ENCODE measurements at regions not wholly inside any gene's neighbourhood (a gene's known extent, or its start where the extent isn't known, plus 50 kb on each side); places are given as distances from the start of the nearest gene placed in this dataset.

DNA sequence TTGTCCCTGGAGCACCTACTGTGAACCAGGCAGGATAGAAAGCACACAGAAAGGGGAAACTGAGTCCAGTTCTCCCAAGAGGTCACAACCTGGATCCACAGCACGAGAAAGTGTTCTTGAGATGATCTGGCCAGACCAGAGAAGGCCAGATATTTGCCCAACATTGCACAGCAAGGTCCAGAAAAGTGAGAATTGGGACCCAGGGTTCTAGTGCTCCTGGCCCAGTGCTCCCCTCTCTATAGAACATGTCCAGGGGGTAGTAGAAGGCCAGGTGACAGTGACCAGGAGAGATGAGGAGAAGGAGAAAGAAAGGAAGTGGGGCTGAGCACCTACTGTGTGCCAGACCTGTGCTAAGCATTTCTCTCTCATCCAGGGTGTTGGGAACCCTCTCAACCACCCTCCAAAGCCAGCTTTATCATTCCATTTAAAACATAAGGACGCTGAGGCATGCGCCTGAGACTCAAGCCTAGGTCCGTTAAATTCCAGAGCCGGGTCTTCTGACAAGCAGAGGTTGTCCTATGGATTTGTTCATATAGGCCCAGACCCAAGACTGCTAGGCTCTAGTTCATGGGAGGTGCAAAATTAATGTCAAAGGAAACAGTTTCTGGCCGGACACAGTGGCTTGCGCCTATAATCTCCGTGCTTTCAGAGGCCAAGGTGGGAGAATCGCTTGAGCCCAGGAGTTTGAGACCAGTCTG is 128.7 kb downstream of the MN1 start:
- Mint-ChIP-seq H3K4me3 (no peak overlapping the region), H3K36me3 (ENCODE audit: low read depth) (no peaks in the 10 kb centered on the region), H3K9me3 (no peaks in the 10 kb centered on the region), H3K27me3 (ENCODE audit: low read depth) (no peaks in the 10 kb centered on the region), H3K27ac (ENCODE audit: unreplicated experiment) (peak overlapping the region; percentile 57), H3K4me1 (peaks cover 78% of the 10 kb centered on the region)
- TF ChIP-seq, protein P1, sequence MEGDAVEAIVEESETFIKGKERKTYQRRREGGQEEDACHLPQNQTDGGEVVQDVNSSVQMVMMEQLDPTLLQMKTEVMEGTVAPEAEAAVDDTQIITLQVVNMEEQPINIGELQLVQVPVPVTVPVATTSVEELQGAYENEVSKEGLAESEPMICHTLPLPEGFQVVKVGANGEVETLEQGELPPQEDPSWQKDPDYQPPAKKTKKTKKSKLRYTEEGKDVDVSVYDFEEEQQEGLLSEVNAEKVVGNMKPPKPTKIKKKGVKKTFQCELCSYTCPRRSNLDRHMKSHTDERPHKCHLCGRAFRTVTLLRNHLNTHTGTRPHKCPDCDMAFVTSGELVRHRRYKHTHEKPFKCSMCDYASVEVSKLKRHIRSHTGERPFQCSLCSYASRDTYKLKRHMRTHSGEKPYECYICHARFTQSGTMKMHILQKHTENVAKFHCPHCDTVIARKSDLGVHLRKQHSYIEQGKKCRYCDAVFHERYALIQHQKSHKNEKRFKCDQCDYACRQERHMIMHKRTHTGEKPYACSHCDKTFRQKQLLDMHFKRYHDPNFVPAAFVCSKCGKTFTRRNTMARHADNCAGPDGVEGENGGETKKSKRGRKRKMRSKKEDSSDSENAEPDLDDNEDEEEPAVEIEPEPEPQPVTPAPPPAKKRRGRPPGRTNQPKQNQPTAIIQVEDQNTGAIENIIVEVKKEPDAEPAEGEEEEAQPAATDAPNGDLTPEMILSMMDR (conservative IDR thresholded peaks at IDR 0.05): no peak
- no peak for DNase-seq (ENCODE audit: low read depth, low spot score)

DNA sequence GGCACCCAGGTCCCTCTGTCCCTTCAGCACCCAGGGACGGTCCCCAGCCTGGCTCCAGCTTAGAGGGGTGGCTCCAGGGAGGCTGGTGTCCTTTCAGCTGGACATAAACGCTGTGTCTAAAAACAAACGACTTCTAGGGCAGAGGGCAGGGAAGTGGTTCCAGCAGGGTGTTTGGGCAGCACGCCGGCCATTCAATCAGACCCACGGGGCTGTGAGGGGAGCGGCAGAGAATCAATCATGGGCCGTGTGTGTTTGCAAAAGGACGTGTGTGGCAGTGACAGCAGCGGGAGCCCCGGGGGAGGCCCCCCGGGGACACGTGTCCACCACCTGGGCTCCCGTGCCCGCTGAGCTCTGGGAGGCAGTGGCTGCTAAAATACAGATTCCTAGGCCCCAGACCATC is 127.7 kb downstream of the MN1 start:
- DNase-seq (ENCODE audit: low read depth, low spot score): no peak
- no peaks in the 10 kb centered on the region for H3K36me3 Mint-ChIP-seq (ENCODE audit: low read depth)
- TF ChIP-seq, protein P1 (conservative IDR thresholded peaks at IDR 0.05): no peak
- H3K9me3 Mint-ChIP-seq: no peaks in the 10 kb centered on the region
- no peaks in the 10 kb centered on the region for H3K27me3 Mint-ChIP-seq (ENCODE audit: low read depth)
- peaks cover 78% of the 10 kb centered on the region for H3K4me1 Mint-ChIP-seq
- H3K27ac Mint-ChIP-seq (ENCODE audit: unreplicated experiment): no peak overlapping the region
- H3K4me3 Mint-ChIP-seq: peak overlapping the region; percentile 1

DNA sequence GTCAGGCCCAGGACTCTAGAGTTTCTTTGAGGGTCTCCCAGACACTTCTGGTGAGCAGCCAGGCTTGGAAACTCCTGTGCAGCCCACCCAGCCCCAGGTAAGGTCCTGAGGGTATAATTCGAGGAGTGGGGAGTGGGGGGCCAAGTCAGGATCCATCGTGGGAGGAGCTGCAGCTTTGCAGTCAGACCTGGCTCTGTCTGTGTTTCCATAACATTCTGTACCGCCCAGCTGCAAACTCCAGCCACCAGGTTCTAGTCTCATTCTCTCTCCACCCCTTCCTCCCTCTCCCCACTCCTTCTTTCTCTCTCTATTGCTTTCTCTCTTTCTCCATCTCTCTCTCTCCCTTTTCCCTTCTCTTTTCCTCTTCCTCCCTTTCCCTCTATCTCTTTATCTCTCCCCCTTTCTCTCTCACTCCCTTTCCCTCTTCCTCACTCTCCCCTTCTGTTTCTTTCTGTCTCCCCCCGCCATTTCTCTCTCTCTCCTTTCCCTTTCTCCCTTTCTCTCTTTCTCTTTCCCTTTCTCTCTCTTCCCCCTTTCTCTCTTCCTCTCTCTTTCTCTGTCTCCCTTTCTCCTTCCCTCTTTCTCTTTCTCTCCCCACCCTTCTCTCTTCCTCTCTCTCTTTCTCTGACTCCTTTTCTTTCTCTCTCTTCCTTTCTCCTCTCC is 127.2 kb downstream of the MN1 start:
- H3K4me1 Mint-ChIP-seq: peaks cover 78% of the 10 kb centered on the region
- H3K27me3 Mint-ChIP-seq (ENCODE audit: low read depth): no peaks in the 10 kb centered on the region
- H3K9me3 Mint-ChIP-seq: no peaks in the 10 kb centered on the region
- DNase-seq (ENCODE audit: low read depth, low spot score): no peak
- no peak overlapping the region for H3K4me3 Mint-ChIP-seq
- TF ChIP-seq, protein P1 (conservative IDR thresholded peaks at IDR 0.05): no peak
- H3K27ac Mint-ChIP-seq (ENCODE audit: unreplicated experiment): no peak overlapping the region
- H3K36me3 Mint-ChIP-seq (ENCODE audit: low read depth): no peaks in the 10 kb centered on the region

DNA sequence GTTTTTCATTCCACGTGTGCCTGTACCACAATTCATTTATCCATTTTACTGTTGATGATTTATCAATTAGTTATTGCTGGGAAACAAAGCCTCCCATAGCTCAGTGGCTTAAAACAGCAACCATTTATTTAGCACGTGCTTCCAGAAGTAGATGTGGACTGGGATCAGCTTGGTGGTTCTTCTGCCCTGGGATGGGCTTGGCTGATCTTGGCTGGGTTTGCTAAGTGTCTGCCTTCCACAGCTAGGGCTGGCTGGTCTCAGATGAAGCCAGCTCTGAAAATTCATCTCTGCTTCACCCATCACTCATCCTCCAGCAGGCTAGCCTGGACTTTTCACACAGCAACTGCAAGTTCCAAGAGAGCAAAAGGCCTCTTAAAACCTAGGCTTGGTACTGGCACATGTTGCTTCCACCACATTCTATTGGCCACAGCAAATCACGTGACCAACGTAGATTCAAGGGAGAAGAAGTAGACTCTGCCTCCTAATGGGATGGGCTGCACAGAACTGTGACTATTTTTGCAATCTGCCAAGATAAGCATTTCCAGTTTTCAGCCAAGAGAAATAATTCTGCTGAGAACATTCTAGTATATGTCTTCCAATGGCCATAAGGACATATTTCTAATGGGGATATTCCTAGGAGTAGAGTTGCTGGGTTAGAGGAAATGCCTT is 124.9 kb downstream of the MN1 start:
- H3K27ac Mint-ChIP-seq (ENCODE audit: unreplicated experiment): no peak overlapping the region
- H3K4me3 Mint-ChIP-seq: peak overlapping the region; percentile 47
- H3K36me3 Mint-ChIP-seq (ENCODE audit: low read depth): no peaks in the 10 kb centered on the region
- H3K4me1 Mint-ChIP-seq: peaks cover 77% of the 10 kb centered on the region
- DNase-seq (ENCODE audit: low read depth, low spot score): no peak
- no peaks in the 10 kb centered on the region for H3K9me3 Mint-ChIP-seq
- TF ChIP-seq, protein P1 (conservative IDR thresholded peaks at IDR 0.05): no peak
- H3K27me3 Mint-ChIP-seq (ENCODE audit: low read depth): no peaks in the 10 kb centered on the region

DNA sequence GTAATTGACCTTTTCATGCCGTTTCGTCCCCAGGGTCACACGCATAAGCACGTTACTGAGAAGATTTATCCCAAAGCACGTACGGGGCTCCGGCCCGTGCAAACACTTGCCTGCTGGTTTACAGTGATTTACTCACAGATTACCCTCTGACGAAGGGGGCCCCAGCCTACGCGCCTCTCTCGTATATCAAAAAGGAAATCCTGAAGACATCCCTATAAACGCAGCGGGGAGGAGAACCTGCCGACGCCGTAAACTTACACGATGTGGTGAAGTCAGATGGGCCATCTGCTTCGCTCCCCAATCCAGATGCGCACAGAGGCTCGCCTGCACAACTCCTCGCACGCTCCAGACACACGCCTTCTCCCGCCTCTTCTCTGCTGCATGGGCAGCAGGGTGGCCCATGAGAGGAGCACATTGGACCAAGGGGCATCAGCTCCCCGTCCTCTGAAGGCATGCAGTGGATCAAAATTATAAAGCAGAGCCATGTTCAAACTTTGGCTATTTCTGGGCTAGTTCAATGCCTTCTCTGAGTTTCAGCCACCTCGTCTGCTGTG is 123.6 kb downstream of the MN1 start:
- no peak for DNase-seq (ENCODE audit: low read depth, low spot score)
- H3K27me3 Mint-ChIP-seq (ENCODE audit: low read depth): no peaks in the 10 kb centered on the region
- no peaks in the 10 kb centered on the region for H3K36me3 Mint-ChIP-seq (ENCODE audit: low read depth)
- peak overlapping the region; percentile 47 for H3K4me3 Mint-ChIP-seq
- TF ChIP-seq, protein P1 (conservative IDR thresholded peaks at IDR 0.05): no peak
- peaks cover 83% of the 10 kb centered on the region for H3K4me1 Mint-ChIP-seq
- H3K9me3 Mint-ChIP-seq: no peaks in the 10 kb centered on the region
- peak overlapping the region; percentile 63 for H3K27ac Mint-ChIP-seq (ENCODE audit: unreplicated experiment)
